OCI-LY3 (cell line): ENCODE measurements at regions not wholly inside any gene's neighbourhood (a gene's known extent, or its start where the extent isn't known, plus 50 kb on each side); places are given as distances from the start of the nearest gene placed in this dataset.

ENCODE experiments used
- H2AFZ ChIP-seq: fragments of 200-600, 300-600 bp; shearing (Covaris generic); 2 replicates; pipeline ENCODE4 v1.6.0; 2014; ENCODE audit warnings: antibody characterized with exemption, low read depth, low read length
- H3K27ac ChIP-seq: fragments of 200-600, 300-600 bp; sonication (generic); 2 replicates; pipeline ENCODE4 v1.5.1; 2014; ENCODE audit warnings: mild to moderate bottlenecking, low read length, moderate library complexity, mixed read lengths
- H3K27me3 ChIP-seq: fragments of 200-600, 300-600 bp; sonication (generic); 2 replicates; pipeline ENCODE4 v1.6.1; 2014; ENCODE audit warnings: low read depth, low read length, mixed read lengths
- H3K36me3 ChIP-seq: fragments of 200-600, 300-600 bp; sonication (generic); replicated peaks from 2 replicates; pipeline ENCODE3; 2014; ENCODE audit warnings: low read depth, low read length, mixed read lengths
- H3K4me1 ChIP-seq: fragments of 300-600, 200-600 bp; sonication (generic); 2 replicates; pipeline ENCODE4 v1.6.1; 2014; ENCODE audit warnings: low read length, mixed read lengths
- H3K4me2 ChIP-seq: fragments of 200-600, 300-600 bp; sonication (generic); 2 replicates; pipeline ENCODE4 v1.6.1; 2014; ENCODE audit warnings: low read length, mixed read lengths
- H3K4me3 ChIP-seq: fragments of 300-600, 200-600 bp; sonication (generic); 2 replicates; pipeline ENCODE4 v1.5.1; 2014; ENCODE audit warnings: antibody characterized with exemption, mild to moderate bottlenecking, low read length, moderate library complexity
- H3K79me2 ChIP-seq: fragments of 300-600, 200-600 bp; shearing (Covaris generic); 2 replicates; pipeline ENCODE4 v1.6.1; 2014; ENCODE audit warnings: mild to moderate bottlenecking, low read length, mixed read lengths
- H3K9ac ChIP-seq: fragments of 300-600, 200-600 bp; shearing (Covaris generic); 2 replicates; pipeline ENCODE4 v1.6.0; 2014; ENCODE audit warnings: mild to moderate bottlenecking, low read length, moderate library complexity
- H3K9me3 ChIP-seq: fragments of 200-600, 300-600 bp; shearing (Covaris generic); 2 replicates; pipeline ENCODE4 v1.6.1; 2014; ENCODE audit warnings: low read length, mixed read lengths; ENCODE audit not compliant: insufficient read depth
- H4K20me1 ChIP-seq: fragments of 200-600, 300-600 bp; sonication (generic); 2 replicates; pipeline ENCODE4 v1.6.1; 2016; ENCODE audit warnings: low read length, mixed read lengths; ENCODE audit not compliant: insufficient read depth
- EZH2phosphoT487 ChIP-seq: fragments of 200-600 bp; shearing (Covaris generic); IDR thresholded peaks from 2 replicates; pipeline ENCODE4 v1.6.1; 2018; ENCODE audit warnings: antibody characterized with exemption, mixed run types, low read depth
- TF ChIP-seq, protein P1 (sequence below): fragments of 200-600, 300-600 bp; sonication (generic); IDR thresholded peaks from 2 replicates; pipeline ENCODE4 v1.5.1; 2014; ENCODE audit warnings: antibody characterized with exemption, low read length, low read depth

DNA sequence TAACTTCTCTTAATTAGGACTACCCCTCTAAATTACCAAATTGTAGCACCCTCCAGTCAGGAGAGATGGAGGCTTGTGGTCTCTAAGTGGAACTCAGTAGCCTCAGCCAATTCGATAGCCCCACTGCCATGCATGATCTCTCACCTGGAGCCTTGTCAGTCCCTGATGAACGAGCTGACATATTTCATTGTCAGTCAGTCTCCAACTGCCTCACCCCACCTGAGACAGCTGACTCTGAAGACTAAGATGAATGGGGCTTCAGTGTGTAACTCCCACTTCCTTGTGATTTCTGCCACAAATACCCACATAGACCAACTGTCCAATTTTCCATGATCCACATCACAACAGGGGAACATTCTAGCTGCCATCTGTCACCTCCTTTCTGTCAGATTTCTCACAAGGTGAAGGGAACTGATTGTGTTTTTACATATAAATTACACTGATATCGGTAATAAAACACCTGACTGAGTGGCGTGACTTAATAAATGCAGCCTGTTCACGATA lies 206.5 kb downstream of the FAM181B start:
- H3K27ac ChIP-seq, result no peak overlapping the region
- H3K4me2 ChIP-seq, result no peak overlapping the region
- H3K9ac ChIP-seq, result no peak overlapping the region
- H3K79me2 ChIP-seq, result no peaks in the 10 kb centered on the region
- H4K20me1 ChIP-seq, result no peaks in the 10 kb centered on the region
- no peaks in the 10 kb centered on the region for H3K36me3 ChIP-seq
- TF ChIP-seq, protein P1, sequence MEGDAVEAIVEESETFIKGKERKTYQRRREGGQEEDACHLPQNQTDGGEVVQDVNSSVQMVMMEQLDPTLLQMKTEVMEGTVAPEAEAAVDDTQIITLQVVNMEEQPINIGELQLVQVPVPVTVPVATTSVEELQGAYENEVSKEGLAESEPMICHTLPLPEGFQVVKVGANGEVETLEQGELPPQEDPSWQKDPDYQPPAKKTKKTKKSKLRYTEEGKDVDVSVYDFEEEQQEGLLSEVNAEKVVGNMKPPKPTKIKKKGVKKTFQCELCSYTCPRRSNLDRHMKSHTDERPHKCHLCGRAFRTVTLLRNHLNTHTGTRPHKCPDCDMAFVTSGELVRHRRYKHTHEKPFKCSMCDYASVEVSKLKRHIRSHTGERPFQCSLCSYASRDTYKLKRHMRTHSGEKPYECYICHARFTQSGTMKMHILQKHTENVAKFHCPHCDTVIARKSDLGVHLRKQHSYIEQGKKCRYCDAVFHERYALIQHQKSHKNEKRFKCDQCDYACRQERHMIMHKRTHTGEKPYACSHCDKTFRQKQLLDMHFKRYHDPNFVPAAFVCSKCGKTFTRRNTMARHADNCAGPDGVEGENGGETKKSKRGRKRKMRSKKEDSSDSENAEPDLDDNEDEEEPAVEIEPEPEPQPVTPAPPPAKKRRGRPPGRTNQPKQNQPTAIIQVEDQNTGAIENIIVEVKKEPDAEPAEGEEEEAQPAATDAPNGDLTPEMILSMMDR, result no peak
- TF ChIP-seq EZH2phosphoT487, result no peak
- H3K4me1 ChIP-seq, result no peaks in the 10 kb centered on the region; the same call in 1 of the 2 replicates
- no peak overlapping the region for H2AFZ ChIP-seq
- no peak overlapping the region for H3K4me3 ChIP-seq
- no peaks in the 10 kb centered on the region for H3K27me3 ChIP-seq
- no peaks in the 10 kb centered on the region for H3K9me3 ChIP-seq

DNA sequence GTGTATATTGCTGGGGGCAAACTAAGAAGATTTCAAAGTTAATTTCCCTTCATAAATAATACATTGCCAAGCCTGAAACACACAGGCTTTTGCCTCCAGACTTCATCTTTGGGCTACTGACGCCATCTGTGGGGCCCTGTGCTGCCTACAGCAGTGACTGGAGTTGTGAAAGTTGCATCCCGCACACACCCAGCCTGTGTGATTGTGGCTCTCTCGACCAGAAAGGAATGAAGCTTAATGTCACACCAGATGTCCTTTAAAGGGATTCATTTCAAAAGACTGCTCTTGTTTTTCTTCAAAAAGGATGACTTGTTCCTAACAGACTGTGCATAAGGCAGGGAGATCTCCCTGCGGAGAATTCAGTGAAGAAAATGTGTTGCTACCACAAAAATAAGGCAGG lies 210.5 kb downstream of the FAM181B start:
- Histone ChIP-seq H3K9me3 (no peaks in the 10 kb centered on the region), H3K27me3 (no peaks in the 10 kb centered on the region), H3K36me3 (no peaks in the 10 kb centered on the region), H3K79me2 (no peaks in the 10 kb centered on the region), H3K9ac (no peak overlapping the region), H3K4me3 (no peak overlapping the region), H3K4me2 (no peak overlapping the region), H3K4me1 (peaks cover 14% of the 10 kb centered on the region), H4K20me1 (no peaks in the 10 kb centered on the region), H2AFZ (no peak overlapping the region), H3K27ac (no peak overlapping the region)
- no peak for TF ChIP-seq EZH2phosphoT487
- TF ChIP-seq, protein P1, result peak; percentile 24; the same call in 1 of the 2 replicates

DNA sequence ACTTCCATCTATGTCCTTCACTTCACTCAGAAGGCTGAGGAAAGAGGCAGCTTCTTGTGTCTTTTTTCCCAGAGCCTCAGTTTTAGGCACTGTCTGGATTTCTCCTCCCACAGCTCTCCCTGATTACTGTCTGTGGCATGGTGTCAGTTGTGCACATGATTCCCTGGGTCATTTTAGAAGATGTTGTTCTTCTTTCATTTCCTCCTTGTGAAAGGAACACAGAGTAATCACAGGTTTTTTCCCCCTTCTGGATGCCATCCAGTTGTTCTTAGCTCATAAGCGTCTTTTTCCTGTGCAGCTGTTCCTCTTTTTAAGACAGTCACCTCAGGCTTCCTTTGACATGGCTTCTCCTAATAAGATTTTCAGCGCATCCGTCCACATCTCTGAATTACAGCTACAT lies 212.2 kb downstream of the FAM181B start:
- H3K27ac ChIP-seq, result no peak overlapping the region
- peaks cover 14% of the 10 kb centered on the region for H3K4me1 ChIP-seq
- H3K4me2 ChIP-seq, result peak overlapping the region; percentile 40
- H3K36me3 ChIP-seq, result no peaks in the 10 kb centered on the region
- TF ChIP-seq EZH2phosphoT487, result no peak
- TF ChIP-seq, protein P1, result no peak
- H4K20me1 ChIP-seq, result no peaks in the 10 kb centered on the region
- no peak overlapping the region for H3K4me3 ChIP-seq
- no peaks in the 10 kb centered on the region for H3K27me3 ChIP-seq
- H3K9ac ChIP-seq, result no peak overlapping the region
- no peak overlapping the region for H2AFZ ChIP-seq
- no peaks in the 10 kb centered on the region for H3K9me3 ChIP-seq
- no peaks in the 10 kb centered on the region for H3K79me2 ChIP-seq

DNA sequence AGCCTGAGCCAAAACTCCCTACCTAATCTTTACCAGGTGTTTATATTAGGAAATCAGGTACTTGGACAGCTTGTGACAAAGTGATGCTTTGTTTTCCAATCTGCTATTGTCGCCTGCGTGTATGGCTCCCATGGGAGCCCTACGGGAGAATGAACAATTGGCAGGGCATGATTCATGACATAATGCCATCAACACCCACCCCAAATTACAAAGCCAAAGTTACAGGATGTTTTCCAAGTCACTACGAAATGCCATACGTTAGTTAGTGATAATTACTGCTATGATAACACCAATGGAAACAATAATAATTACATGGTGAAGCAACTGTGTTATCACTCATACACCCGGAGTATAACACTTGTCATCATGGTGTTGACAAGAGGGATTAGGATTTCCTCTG lies 226.4 kb downstream of the FAM181B start:
- Histone ChIP-seq H3K4me3 (no peak overlapping the region), H3K27ac (no peak overlapping the region), H2AFZ (no peak overlapping the region), H3K9ac (no peak overlapping the region), H3K27me3 (no peaks in the 10 kb centered on the region), H4K20me1 (no peaks in the 10 kb centered on the region), H3K9me3 (no peaks in the 10 kb centered on the region), H3K36me3 (no peaks in the 10 kb centered on the region), H3K79me2 (no peaks in the 10 kb centered on the region), H3K4me1 (no peaks in the 10 kb centered on the region), H3K4me2 (no peak overlapping the region)
- no peak for TF ChIP-seq EZH2phosphoT487
- TF ChIP-seq, protein P1, result no peak
